C4-2B (cell line): ENCODE measurements at regions not wholly inside any gene's neighbourhood (a gene's known extent, or its start where the extent isn't known, plus 50 kb on each side); places are given as distances from the start of the nearest gene placed in this dataset.

Source experiments
- ZFX ChIP-seq: fragments of 450-650 bp; IDR thresholded peaks from 2 replicates; pipeline ENCODE4 v1.6.1; 2017
- TF ChIP-seq, protein P1 (sequence below): fragments of 450-650 bp; conservative IDR thresholded peaks from 2 replicates; pipeline ENCODE4 v1.5.1; 2017; ENCODE audit warnings: mild to moderate bottlenecking

DNA sequence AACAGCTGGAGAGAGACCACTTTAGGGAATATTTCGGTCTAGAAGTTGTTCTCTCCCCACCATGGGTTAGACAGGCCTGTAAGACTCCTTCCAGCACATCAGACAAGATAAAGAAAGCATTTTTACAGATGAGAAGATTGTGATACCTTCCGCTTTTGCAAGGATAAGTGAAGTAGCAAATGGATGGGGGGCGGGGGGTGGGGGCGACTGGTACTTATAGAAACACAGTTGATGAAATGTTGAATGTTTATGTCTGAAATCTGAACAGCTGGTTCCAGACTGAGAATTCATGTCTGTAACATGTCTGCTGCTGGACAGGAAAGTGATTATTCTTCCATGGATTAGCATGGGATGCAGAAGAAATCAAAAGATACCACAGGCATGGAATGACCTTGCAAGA, 90.5 kb upstream of the FN1 start:
- TF ChIP-seq, protein P1, sequence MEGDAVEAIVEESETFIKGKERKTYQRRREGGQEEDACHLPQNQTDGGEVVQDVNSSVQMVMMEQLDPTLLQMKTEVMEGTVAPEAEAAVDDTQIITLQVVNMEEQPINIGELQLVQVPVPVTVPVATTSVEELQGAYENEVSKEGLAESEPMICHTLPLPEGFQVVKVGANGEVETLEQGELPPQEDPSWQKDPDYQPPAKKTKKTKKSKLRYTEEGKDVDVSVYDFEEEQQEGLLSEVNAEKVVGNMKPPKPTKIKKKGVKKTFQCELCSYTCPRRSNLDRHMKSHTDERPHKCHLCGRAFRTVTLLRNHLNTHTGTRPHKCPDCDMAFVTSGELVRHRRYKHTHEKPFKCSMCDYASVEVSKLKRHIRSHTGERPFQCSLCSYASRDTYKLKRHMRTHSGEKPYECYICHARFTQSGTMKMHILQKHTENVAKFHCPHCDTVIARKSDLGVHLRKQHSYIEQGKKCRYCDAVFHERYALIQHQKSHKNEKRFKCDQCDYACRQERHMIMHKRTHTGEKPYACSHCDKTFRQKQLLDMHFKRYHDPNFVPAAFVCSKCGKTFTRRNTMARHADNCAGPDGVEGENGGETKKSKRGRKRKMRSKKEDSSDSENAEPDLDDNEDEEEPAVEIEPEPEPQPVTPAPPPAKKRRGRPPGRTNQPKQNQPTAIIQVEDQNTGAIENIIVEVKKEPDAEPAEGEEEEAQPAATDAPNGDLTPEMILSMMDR = no peak
- no peak for TF ChIP-seq ZFX
